Neutrophil (primary cell): ENCODE measurements at regions not wholly inside any gene's neighbourhood (a gene's known extent, or its start where the extent isn't known, plus 50 kb on each side); places are given as distances from the start of the nearest gene placed in this dataset.

Source experiments
- H3K27ac ChIP-seq: fragments of 200-600 bp; sonication (generic); 2 replicates; pipeline ENCODE4 v1.5.1; 2016; ENCODE audit warnings: mild to moderate bottlenecking, moderate library complexity
- H3K27me3 ChIP-seq: fragments of 200-600 bp; sonication (generic); 2 replicates; pipeline ENCODE4 v1.6.0; 2016; ENCODE audit warnings: mild to moderate bottlenecking
- H3K36me3 ChIP-seq: fragments of 200-600 bp; sonication (generic); 2 replicates; pipeline ENCODE4 v1.5.1; 2017
- H3K4me1 ChIP-seq, 2 experiments: fragments of 200-600 bp in 1 of 2; sonication (generic) in 1 of 2; 1 replicate in 1 of 2; 2 replicates in 1 of 2; pipeline versions ENCODE4 v1.5.1 to v1.6.1; 2013 to 2016; ENCODE audit warnings: low read depth in 1 of 2, low read length in 1 of 2, mild to moderate bottlenecking in 1 of 2, moderate library complexity in 1 of 2; ENCODE audit not compliant: control insufficient read depth in 1 of 2, insufficient read depth in 1 of 2
- H3K4me3 ChIP-seq, 2 experiments: fragments of 200-600 bp in 1 of 2; sonication (generic) in 1 of 2; 1 replicate in 1 of 2; 2 replicates in 1 of 2; pipeline ENCODE4 v1.5.1; 2013 to 2016; ENCODE audit warnings: low read depth in 1 of 2, low read length in 1 of 2, mild to moderate bottlenecking in 1 of 2, moderate library complexity in 1 of 2
- H3K9me3 ChIP-seq: fragments of 200-600 bp; sonication (generic); 2 replicates; pipeline ENCODE4 v1.5.1; 2016
- TF ChIP-seq, protein P1 (sequence below): fragments of 200-600 bp; sonication (generic); IDR thresholded peaks from 2 replicates; pipeline ENCODE4 v1.5.1; 2016; ENCODE audit warnings: antibody characterized with exemption

DNA sequence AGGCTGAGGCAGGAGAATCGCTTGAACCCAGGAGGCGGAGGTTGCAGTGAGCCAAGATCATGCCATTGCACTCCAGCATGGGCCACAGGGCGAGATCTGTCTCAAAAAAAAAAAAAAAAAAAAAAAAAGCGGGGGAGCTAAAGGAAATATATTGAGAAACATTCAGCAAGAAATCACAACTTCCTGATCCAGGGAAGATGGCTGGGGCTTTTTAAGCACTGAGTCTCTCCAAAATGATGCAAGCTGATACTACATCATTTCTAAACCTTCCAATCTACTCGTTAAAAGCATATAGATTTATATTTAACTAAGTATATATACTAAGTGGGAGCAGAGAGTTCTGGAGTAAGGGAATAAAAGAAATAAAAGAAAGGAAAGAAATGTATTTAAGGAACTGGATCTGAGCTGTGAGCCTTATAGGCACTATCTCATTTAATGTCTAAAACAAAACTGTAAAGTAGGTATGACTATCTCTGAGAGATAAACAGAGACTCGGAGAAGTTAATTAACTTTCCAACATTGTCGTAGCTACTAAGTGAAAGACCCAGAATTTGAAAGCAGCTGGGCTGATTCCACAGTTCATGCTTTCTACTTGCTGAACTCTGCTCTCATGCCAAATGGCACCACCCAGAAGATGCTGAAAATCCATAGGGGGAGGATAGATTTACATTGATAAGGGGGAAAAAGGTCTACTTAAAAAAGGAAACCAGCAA lies 215.0 kb upstream of the MARCKS start:
- Histone ChIP-seq H3K36me3 (no peaks in the 10 kb centered on the region), H3K27me3 (no peaks in the 10 kb centered on the region), H3K4me1 (peaks cover 6 to 15% of the 10 kb centered on the region in 2 experiments), H3K27ac (no peak overlapping the region), H3K9me3 (no peaks in the 10 kb centered on the region), H3K4me3 (no peak overlapping the region)
- TF ChIP-seq, protein P1, sequence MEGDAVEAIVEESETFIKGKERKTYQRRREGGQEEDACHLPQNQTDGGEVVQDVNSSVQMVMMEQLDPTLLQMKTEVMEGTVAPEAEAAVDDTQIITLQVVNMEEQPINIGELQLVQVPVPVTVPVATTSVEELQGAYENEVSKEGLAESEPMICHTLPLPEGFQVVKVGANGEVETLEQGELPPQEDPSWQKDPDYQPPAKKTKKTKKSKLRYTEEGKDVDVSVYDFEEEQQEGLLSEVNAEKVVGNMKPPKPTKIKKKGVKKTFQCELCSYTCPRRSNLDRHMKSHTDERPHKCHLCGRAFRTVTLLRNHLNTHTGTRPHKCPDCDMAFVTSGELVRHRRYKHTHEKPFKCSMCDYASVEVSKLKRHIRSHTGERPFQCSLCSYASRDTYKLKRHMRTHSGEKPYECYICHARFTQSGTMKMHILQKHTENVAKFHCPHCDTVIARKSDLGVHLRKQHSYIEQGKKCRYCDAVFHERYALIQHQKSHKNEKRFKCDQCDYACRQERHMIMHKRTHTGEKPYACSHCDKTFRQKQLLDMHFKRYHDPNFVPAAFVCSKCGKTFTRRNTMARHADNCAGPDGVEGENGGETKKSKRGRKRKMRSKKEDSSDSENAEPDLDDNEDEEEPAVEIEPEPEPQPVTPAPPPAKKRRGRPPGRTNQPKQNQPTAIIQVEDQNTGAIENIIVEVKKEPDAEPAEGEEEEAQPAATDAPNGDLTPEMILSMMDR: no peak

- H3K27ac ChIP-seq: no peak overlapping the region
Observed at GRCh38 chr6:113642714-113643406, 214.3 kb upstream of the MARCKS start.

DNA sequence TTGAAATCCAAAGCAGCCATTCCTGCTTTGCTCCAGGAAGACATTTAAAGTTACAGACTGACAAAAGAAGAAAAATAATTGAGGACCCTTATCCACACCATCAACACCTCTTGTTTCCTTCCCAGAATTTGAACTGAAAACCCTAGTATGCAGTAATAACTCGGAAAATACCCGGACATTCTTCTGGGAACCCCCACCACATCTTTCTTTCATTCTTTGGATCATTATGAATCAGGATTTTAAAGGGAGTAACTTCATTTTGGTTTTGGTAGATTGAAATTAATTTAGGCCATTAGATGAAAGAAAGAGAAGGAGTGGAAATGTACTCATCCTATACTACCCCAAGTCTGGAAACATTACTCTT lies 213.8 kb upstream of the MARCKS start:
- TF ChIP-seq, protein P1: no peak
- H3K27ac ChIP-seq: no peak overlapping the region
- no peaks in the 10 kb centered on the region for H3K36me3 ChIP-seq
- no peaks in the 10 kb centered on the region for H3K27me3 ChIP-seq
- no peak overlapping the region for H3K4me3 ChIP-seq
- H3K9me3 ChIP-seq: no peaks in the 10 kb centered on the region
- peaks cover 6 to 15% of the 10 kb centered on the region in 2 experiments for H3K4me1 ChIP-seq

More at GRCh38 chr6:113642714-113643406, 214.3 kb upstream of the MARCKS start:
- Histone ChIP-seq H3K4me3 (no peak overlapping the region), H3K36me3 (no peaks in the 10 kb centered on the region), H3K27me3 (no peaks in the 10 kb centered on the region), H3K9me3 (no peaks in the 10 kb centered on the region), H3K4me1 (peaks cover 6 to 15% of the 10 kb centered on the region in 2 experiments)
- TF ChIP-seq, protein P1: no peak

- no peak overlapping the region for H3K27ac ChIP-seq
- no peaks in the 10 kb centered on the region for H3K9me3 ChIP-seq
- TF ChIP-seq, protein P1: no peak
- no peak overlapping the region for H3K4me3 ChIP-seq
- no peaks in the 10 kb centered on the region for H3K36me3 ChIP-seq
- peaks cover 18 to 30% of the 10 kb centered on the region in 2 experiments for H3K4me1 ChIP-seq
- no peaks in the 10 kb centered on the region for H3K27me3 ChIP-seq
Observed at GRCh38 chr6:113644861-113645575, 212.1 kb upstream of the MARCKS start.

- Histone ChIP-seq H3K9me3 (no peaks in the 10 kb centered on the region), H3K4me1 (peaks cover 18 to 31% of the 10 kb centered on the region in 2 experiments), H3K27me3 (no peaks in the 10 kb centered on the region), H3K27ac (no peak overlapping the region), H3K4me3 (no peak overlapping the region), H3K36me3 (no peaks in the 10 kb centered on the region)
- TF ChIP-seq, protein P1: no peak
Observed at GRCh38 chr6:113645576-113645970, 211.6 kb upstream of the MARCKS start.
